K562 (cell line): ENCODE measurements at regions not wholly inside any gene's neighbourhood (a gene's known extent, or its start where the extent isn't known, plus 50 kb on each side); places are given as distances from the start of the nearest gene placed in this dataset.

Source experiments
- ATAC-seq: fragments of 200-7000 bp; cut with Tn5 transposase; 3 replicates; pipeline ENCODE4 v1.9.1; 2020; ENCODE audit warnings: moderate library complexity
- BruUV-seq: library from RNA; stranded (reverse); fragments of 400-500 nt; replicated peaks from 2 replicates; lab custom pipeline; 2021; lab: Mats Ljungman, UMichigan
- CTCF ChIA-PET: fragments of 300-600 bp; formaldehyde crosslinking; extraction: SDS; loops from one replicate; lab custom pipeline; 2021; ENCODE audit warnings: low intra/inter-chr PET ratio; lab: Yijun Ruan, JAX
- POLR2A ChIA-PET: fragments of 300-600, 350-650 bp; sonication (Branson Sonifier 250); formaldehyde crosslinking; extraction: SDS; loops from one replicate; lab custom pipeline; 2021; ENCODE audit warnings: antibody characterized with exemption, inconsistent platforms; lab: Yijun Ruan, JAX
- DNase-seq, 4 experiments: peaks; one replicate each; pipeline versions ENCODE4 v3.0.0 to v3.0.0-alpha.2; 2011 to 2018; ENCODE audit warnings: low spot score in 3 of 4, mixed read lengths in 3 of 4; ENCODE audit errors: extremely low read depth in 1 of 4
- FAIRE-seq: peaks from 2 replicates; lab custom pipeline; 2011; peaks lifted over from hg19 to GRCh38; lab: Jason Lieb, UNC
- H2AFZ ChIP-seq: 2 replicates; pipeline ENCODE4 v1.6.0; 2011; ENCODE audit warnings: low read depth, low read length, control low read depth, inconsistent platforms
- H3K27ac ChIP-seq: fragments of 200-600 bp; 3 replicates; pipeline ENCODE4 v1.8.0; 2011; ENCODE audit warnings: low read depth, mild to moderate bottlenecking, control low read depth, inconsistent platforms, low read length, moderate library complexity, mixed read lengths; ENCODE audit errors: extremely low read depth
- H3K27me3 ChIP-seq, 2 experiments: fragments of 300-600 bp in 1 of 2; 2 replicates in 1 of 2; 3 replicates in 1 of 2; pipeline versions ENCODE4 v1.6.0 to v1.8.0; 2011; ENCODE audit warnings: inconsistent platforms in 2 of 2, low read length in 2 of 2, mild to moderate bottlenecking in 1 of 2, mixed read lengths in 1 of 2, moderate library complexity in 1 of 2; ENCODE audit not compliant: control insufficient read depth in 2 of 2, insufficient read depth in 2 of 2
- H3K36me3 ChIP-seq: fragments of 300-600 bp; 3 replicates; pipeline ENCODE4 v1.8.0; 2011; ENCODE audit warnings: mild to moderate bottlenecking, low read length, inconsistent platforms; ENCODE audit not compliant: control insufficient read depth, insufficient read depth
- H3K4me1 ChIP-seq, 2 experiments: fragments of 200-600 bp in 1 of 2; replicated peaks in 1 of 2; 2 replicates in 1 of 2; 3 replicates in 1 of 2; pipeline versions ENCODE4 v1.5.1 to v1.8.0; 2011; ENCODE audit warnings: inconsistent platforms in 2 of 2, low read length in 2 of 2, mild to moderate bottlenecking in 1 of 2, mixed read lengths in 1 of 2, moderate library complexity in 1 of 2; ENCODE audit not compliant: control insufficient read depth in 2 of 2, insufficient read depth in 2 of 2
- H3K4me2 ChIP-seq: 2 replicates; pipeline ENCODE4 v1.6.1; 2011; ENCODE audit warnings: low read length, control low read depth, inconsistent platforms, mixed read lengths; ENCODE audit not compliant: insufficient read depth
- H3K4me3 ChIP-seq: fragments of 200-600 bp; sonication (generic), shearing (Covaris generic); 2 replicates; pipeline ENCODE4 v1.5.1; 2016; ENCODE audit warnings: control low read depth, inconsistent platforms
- H3K79me2 ChIP-seq: fragments of 200-600 bp; 3 replicates; pipeline ENCODE4 v1.8.0; 2011; ENCODE audit warnings: low read length, inconsistent platforms; ENCODE audit not compliant: control insufficient read depth, insufficient read depth
- H3K9ac ChIP-seq, 2 experiments: 2 replicates each; pipeline versions ENCODE4 v1.6.0 to v1.6.1; 2011; ENCODE audit warnings: low read depth in 2 of 2, low read length in 2 of 2, control low read depth in 1 of 2, inconsistent platforms in 1 of 2, mild to moderate bottlenecking in 1 of 2, mixed read lengths in 1 of 2; ENCODE audit not compliant: insufficient read depth in 1 of 2
- H3K9me1 ChIP-seq: one replicate; pipeline ENCODE4 v1.6.0; 2011; ENCODE audit warnings: inconsistent platforms, mild to moderate bottlenecking, low read length, moderate library complexity; ENCODE audit not compliant: control insufficient read depth, insufficient read depth
- H3K9me3 ChIP-seq: replicated peaks from 2 replicates; pipeline ENCODE4 v1.5.1; 2011; ENCODE audit warnings: low read depth, low read length, inconsistent platforms; ENCODE audit not compliant: control insufficient read depth, insufficient read depth
- H4K20me1 ChIP-seq: replicated peaks from 2 replicates; pipeline ENCODE4 v1.6.1; 2011; ENCODE audit warnings: low read length, inconsistent platforms, mixed read lengths; ENCODE audit not compliant: control insufficient read depth, insufficient read depth
- ARHGAP35 ChIP-seq: fragments of 450-650 bp; IDR thresholded peaks from 2 replicates; pipeline ENCODE4 v1.6.1; 2018; ENCODE audit not compliant: partially characterized antibody
- CEBPB ChIP-seq: fragments of 450-650 bp; IDR thresholded peaks from 2 replicates; pipeline ENCODE4 v1.6.1; 2016; ENCODE audit warnings: missing genetic modification characterization, missing compliant biosample characterization
- CHD4 ChIP-seq: fragments of 200-600 bp; sonication (generic); IDR thresholded peaks from 3 replicates; pipeline ENCODE4 v1.6.1; 2012; ENCODE audit warnings: low read depth, mild to moderate bottlenecking, mixed read lengths, low read length, inconsistent platforms; ENCODE audit not compliant: insufficient read depth, insufficient replicate concordance, poor library complexity, severe bottlenecking
- RAD21 ChIP-seq, 2 experiments: fragments of 250-450 bp in 1 of 2; fragments of 450-650 bp in 1 of 2; sonication (Bioruptor Pico) in 1 of 2; formaldehyde crosslinking in 1 of 2; IDR thresholded peaks in 1 of 2; conservative IDR thresholded peaks in 1 of 2; 2 replicates each; pipeline versions ENCODE4 v1.4.0 to v1.8.0; 2020 to 2022; ENCODE audit warnings: mild to moderate bottlenecking in 2 of 2, moderate library complexity in 1 of 2
- ZNF384 ChIP-seq: IDR thresholded peaks from 2 replicates; pipeline ENCODE4 v1.6.1; 2012; ENCODE audit warnings: low read depth, low read length, improper control_type of control experiment
- WGBS: fragments of 100-300 bp; shearing (Covaris generic); methylation state at CpG from one replicate; pipeline ENCODE4 v1.1.6; 2016; ENCODE audit warnings: low coverage, mixed read lengths; ENCODE audit not compliant: insufficient coverage; ENCODE audit errors: missing lambda C conversion rate; 5-methylcytosine and 5-hydroxymethylcytosine counted together
- in situ Hi-C: fragments of 300-500 bp; cut with MboI; formaldehyde crosslinking; loops from 4 replicates; pipeline ENCODE4 v1.15.0; 2018; ENCODE audit warnings: inconsistent platforms, mixed read lengths
- intact Hi-C: fragments of 100-400 bp; cut with micrococcal nuclease; formaldehyde crosslinking; loops from 2 replicates; pipeline ENCODE4 v1.14.2; 2022
- TF ChIP-seq, protein P1 (sequence below): sonication (generic); formaldehyde crosslinking; IDR thresholded peaks from 2 replicates; pipeline ENCODE4 v1.8.1; 2023; ENCODE audit warnings: mild to moderate bottlenecking, missing genetic modification reagents
- TF ChIP-seq, protein P2 (sequence below), 3 experiments: IDR thresholded peaks in 2 of 3; conservative IDR thresholded peaks in 1 of 3; 2 replicates each; pipeline ENCODE4 v1.5.1; 2011 to 2012; ENCODE audit warnings: low read length in 3 of 3, mild to moderate bottlenecking in 3 of 3, control low read depth in 2 of 3, improper control_type of control experiment in 1 of 3, inconsistent platforms in 1 of 3, low read depth in 1 of 3, mixed read lengths in 1 of 3, moderate library complexity in 1 of 3; ENCODE audit not compliant: insufficient read depth in 2 of 3

DNA sequence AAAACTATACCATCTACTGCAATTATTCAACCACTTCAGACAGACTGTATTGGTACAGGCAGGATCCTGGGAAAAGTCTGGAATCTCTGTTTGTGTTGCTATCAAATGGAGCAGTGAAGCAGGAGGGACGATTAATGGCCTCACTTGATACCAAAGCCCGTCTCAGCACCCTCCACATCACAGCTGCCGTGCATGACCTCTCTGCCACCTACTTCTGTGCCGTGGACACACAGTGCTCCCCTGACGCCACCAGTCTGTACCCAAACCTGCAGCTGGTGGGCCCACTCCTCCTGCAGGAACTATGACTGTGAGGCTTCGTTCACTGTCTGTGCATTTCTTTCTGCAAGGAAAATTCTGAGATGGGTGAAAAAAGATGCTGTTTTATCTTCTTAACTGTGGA lies 284.7 kb downstream of the DAD1 start (continued):
- no peak for TF ChIP-seq CHD4
- TF ChIP-seq, protein P1, sequence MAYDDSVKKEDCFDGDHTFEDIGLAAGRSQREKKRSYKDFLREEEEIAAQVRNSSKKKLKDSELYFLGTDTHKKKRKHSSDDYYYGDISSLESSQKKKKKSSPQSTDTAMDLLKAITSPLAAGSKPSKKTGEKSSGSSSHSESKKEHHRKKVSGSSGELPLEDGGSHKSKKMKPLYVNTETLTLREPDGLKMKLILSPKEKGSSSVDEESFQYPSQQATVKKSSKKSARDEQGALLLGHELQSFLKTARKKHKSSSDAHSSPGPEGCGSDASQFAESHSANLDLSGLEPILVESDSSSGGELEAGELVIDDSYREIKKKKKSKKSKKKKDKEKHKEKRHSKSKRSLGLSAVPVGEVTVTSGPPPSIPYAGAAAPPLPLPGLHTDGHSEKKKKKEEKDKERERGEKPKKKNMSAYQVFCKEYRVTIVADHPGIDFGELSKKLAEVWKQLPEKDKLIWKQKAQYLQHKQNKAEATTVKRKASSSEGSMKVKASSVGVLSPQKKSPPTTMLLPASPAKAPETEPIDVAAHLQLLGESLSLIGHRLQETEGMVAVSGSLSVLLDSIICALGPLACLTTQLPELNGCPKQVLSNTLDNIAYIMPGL, result no peak
- no peak for TF ChIP-seq CEBPB (tag)

DNA sequence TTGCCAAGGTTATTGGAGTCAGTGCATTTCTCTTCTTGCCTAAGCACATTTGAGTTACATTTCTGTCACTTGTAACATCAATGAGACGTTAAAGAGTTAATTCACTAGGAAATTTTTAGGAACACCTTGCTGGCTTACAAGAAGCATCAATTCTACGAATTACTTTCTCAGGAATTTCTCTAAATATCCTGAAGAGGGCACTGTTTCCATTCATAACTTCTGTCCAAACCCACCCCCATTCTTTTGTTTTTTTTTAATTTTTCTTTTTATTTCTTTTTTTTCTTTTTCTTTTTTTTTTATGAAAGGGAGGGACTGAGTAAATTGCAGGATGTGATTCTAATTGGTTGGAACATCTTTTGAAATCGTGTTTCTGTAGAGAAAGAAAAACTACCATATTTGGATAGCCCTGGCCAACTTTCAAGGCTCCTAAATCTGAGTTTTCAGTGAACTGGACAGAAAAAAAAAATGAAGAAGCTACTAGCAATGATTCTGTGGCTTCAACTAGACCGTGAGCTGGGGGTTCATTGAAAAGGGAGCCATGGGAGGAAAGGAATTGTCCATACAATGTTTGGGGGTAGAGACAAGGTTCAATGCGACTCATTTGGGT lies 285.3 kb downstream of the DAD1 start:
- H2AFZ ChIP-seq, result no peak overlapping the region
- CTCF ChIA-PET, result no interaction called here
- POLR2A ChIA-PET, result interaction anchor here (0.6 kb wide), 1 partner anchor 382 kb away, joined by 3 read pairs; no protein-coding TSS in a partner anchor
- no peaks in the 10 kb centered on the region for H3K9me3 ChIP-seq
- no peak overlapping the region for H3K4me2 ChIP-seq
- no peaks in the 10 kb centered on the region for H3K79me2 ChIP-seq
- no peaks in the 10 kb centered on the region for H3K9me1 ChIP-seq
- in situ Hi-C loops, result loop anchor here (10.0 kb wide), 1 partner anchor 171 kb away; no protein-coding TSS in a partner anchor
- H3K27ac ChIP-seq, result no peak overlapping the region
- peaks cover 2 to 5% of the 10 kb centered on the region in 2 experiments; a peak in 3 of 5 replicates for H3K27me3 ChIP-seq
- peak; percentile 51 for FAIRE-seq
- 6% methylated on average over 5 of the region's 5 CpGs for WGBS
- no TSS peak for BruUV-seq
- intact Hi-C loops, result no loop called here
- H3K4me1 ChIP-seq, result no peaks in the 10 kb centered on the region
- H3K36me3 ChIP-seq, result no peaks in the 10 kb centered on the region
- TF ChIP-seq RAD21 (CRISPR knock-in tag; conservative IDR thresholded peaks at IDR 0.05 in 1 of 2, IDR thresholded peaks at IDR 0.05 in 1 of 2), result peak in 1 of 2 experiments; percentile 36; a peak in 2 of 4 replicates
- no peak for TF ChIP-seq ARHGAP35
- TF ChIP-seq ZNF384, result 0 out of 2 replicates have a peak, but pooled peaks have one; percentile 39
- TF ChIP-seq, protein P2, sequence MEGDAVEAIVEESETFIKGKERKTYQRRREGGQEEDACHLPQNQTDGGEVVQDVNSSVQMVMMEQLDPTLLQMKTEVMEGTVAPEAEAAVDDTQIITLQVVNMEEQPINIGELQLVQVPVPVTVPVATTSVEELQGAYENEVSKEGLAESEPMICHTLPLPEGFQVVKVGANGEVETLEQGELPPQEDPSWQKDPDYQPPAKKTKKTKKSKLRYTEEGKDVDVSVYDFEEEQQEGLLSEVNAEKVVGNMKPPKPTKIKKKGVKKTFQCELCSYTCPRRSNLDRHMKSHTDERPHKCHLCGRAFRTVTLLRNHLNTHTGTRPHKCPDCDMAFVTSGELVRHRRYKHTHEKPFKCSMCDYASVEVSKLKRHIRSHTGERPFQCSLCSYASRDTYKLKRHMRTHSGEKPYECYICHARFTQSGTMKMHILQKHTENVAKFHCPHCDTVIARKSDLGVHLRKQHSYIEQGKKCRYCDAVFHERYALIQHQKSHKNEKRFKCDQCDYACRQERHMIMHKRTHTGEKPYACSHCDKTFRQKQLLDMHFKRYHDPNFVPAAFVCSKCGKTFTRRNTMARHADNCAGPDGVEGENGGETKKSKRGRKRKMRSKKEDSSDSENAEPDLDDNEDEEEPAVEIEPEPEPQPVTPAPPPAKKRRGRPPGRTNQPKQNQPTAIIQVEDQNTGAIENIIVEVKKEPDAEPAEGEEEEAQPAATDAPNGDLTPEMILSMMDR (IDR thresholded peaks at IDR 0.05 in 2 of 3, conservative IDR thresholded peaks at IDR 0.05 in 1 of 3; ENCODE audit: insufficient read depth in 2 of 3, low read depth in 1 of 3, low read length in 3 of 3), result peak in 2 of 3 experiments; percentile 14 to 44; a peak in 3 of 6 replicates
- no peak overlapping the region for H3K9ac ChIP-seq
- DNase-seq, result peak in 2 of 4 experiments; percentile 12 to 15
- no peak overlapping the region for H3K4me3 ChIP-seq
- no peaks in the 10 kb centered on the region for H4K20me1 ChIP-seq
- ATAC-seq, result no peak
